NCI-H2227 (cell line): ENCODE measurements at regions not wholly inside any gene's neighbourhood (a gene's known extent, or its start where the extent isn't known, plus 50 kb on each side); places are given as distances from the start of the nearest gene placed in this dataset.

Experiments used
- DNase-seq: peaks from one replicate; lab custom pipeline; 2025; ENCODE audit not compliant: unreplicated experiment; lab: John Stamatoyannopoulos, UW

DNA sequence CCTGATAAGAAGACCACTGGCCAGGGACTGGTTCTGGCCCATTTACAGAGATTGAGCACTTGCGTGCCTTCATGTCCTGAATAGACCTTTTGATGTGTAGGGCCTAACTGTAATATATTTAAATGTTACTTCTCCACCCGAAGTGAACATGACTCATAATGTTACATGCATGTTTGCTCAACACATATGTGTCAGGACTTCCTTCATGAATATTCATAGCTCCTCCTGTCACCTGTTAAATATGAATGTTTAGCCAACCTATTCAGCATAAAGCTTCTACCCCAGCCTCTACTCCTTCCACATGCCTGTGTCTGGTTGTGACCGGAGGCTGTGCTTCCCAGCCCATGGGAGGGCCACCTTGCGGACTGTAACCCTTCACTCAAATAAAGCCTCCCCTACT, 457.5 kb downstream of the IRX1 start:
- DNase-seq: no peak

DNA sequence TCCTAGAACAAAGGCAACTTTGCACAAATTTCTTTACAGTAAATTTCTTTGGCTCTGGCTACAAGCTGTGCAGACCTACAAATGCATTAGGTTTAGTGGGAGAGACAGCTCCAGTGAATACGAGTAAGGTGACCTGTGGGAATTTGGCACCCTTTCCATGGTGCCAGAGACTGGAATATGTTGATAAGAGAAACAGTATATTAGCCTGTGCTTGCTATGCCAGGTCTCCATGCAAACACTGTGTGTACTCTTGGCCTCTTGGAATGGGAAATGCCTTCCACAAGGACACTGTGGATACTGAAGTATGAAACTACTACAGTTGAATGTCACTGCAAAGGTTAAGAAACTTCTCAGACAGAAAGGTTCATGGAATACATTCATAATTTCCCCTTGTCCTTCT, 458.5 kb downstream of the IRX1 start:
- DNase-seq: no peak

DNA sequence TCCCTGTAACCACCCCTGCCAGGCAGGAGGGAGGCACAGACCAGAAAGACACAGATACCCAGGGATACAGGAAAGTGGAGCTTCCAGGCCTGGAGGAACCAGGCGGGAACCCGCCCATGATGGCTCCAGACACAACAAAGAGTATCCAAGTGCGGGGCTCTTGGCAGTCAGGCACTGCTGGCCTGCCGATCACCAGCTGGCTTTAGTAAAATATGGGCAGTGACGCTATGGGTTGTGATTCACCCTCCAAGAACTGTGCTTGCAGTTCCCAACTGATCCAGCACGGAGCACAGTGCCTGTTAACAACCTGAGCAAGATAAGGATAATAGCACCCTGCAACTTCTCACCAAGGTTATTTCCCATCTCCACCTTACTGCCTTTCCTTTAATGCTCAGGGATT, 463.3 kb downstream of the IRX1 start:
- no peak for DNase-seq

DNA sequence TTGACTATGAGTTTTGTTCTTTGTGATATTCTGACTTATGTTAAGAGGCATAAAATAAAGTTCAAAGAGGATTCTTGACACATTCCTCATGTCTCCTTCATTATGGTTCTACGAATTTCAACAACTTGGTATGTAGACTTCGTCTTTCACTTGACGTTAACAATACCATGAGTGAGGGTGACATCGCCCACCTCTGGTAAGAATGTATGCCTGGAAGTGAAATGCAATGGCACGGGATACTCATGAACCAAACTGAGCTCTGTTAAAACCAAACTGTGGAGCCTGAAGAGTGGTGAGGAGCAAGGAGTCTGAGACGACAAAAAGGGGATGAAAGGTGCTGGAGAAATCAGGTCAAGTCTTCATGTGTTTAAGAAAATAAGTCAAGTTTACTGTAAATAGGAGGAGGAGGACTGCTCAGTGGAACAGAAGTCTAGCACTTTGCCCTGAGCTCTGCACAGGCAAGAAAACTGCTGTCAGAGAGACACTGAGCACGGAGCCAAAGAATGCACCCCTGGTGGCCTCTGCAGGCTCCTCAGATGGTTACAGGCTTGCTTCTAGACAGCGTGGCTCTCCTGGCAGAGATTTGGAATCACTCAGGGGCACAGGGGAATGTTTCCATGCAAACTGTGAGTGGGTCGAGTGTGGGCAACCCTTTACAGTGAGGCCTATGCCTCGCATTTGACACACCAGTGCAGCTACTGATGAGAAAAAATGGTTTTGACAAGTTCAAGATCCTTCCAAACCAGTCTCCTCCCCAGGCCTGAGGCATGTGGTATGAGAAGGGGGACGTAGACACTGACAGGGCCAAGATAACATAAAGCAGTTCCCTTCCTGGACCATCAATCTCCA, 470.1 kb downstream of the IRX1 start:
- DNase-seq: no peak

DNA sequence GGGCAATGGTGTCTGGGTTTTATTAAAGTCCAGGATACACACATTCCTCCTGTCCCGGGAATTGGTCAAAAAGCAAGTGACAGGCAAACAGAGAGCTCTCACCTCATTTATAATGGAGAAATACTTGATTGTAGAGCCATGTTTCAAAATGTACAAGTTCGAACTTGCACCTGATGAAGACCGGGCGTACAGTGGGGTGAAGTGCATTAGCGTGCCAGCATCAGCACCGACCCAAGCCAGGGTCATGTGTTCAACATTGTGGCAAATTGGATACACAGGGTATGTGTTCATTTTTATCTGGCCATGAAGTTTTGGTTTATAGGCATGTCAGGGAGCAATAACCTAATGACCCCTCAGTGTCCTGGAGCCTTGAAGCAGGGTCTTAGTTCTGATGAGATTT, 472.5 kb downstream of the IRX1 start:
- DNase-seq: no peak

DNA sequence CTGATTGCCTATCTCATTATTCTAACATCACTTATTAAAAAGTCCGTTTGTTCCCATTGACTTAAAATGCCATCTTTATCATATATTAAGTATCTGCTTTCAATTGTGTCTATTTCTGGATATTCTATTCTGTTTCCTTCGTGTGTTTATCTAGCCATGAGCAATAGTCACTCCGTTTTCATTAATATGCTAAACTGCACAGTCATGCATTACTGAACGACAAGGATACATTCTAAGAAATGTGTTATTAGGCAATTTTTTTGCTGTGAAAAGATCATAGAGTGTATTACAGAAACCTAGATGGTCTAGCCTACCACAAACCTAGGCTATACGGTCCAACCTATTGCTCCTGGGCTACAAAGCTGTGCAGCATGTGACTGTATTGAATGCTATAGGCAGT, 482.9 kb downstream of the IRX1 start:
- no peak for DNase-seq

DNA sequence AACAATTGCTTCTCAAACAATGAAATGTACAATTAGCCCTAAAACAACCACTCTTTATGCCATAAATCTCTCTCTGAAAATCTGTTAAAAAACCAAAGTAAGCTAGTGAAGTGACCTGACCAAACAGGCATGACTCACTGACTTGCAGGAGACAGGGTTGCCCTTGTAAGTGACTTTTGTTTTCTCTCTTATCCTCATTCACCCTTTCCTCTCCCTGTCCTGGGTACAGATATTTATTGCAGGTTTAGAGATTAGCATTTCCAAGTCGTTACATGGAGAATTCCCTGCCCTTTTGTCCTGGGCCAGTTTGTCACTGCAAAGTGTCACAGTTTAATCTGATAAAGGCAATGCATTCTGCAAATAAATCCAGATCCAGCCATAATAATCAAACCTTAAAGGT, 484.2 kb downstream of the IRX1 start:
- DNase-seq: no peak

DNA sequence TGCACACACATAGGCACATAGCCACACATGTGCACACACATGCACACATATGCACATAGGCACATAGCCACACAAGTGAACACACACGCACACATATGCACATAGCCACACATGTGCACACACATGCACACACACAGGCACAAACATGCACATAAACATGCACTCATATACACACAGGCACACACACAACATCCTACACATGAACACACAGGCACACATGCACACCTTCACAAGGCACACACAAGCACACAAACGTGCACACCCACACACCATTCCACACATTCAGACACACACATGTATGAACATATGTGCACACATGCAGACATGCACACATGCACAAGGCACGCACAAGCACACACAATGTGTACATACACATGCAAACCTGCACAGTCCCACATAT, 484.7 kb downstream of the IRX1 start:
- DNase-seq: no peak

DNA sequence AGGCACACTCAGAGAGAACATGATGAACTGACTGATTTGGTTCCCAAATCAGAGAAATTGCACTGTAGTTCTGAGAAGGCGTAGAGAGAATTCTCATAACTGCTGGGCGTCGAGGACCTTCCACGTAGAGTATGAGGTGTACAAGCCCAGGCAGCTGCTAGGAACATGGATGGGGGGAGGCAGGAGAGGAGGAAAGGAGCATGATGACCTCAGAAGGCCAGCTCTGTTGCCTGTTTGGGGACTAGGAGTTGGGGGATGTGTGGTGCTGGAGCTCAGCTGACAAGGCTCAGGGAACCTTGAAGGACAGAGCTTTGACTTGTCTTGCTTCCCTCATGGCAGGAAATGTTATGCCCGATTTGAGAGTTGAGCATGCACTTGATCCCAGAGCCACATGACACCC, 485.4 kb downstream of the IRX1 start:
- no peak for DNase-seq

DNA sequence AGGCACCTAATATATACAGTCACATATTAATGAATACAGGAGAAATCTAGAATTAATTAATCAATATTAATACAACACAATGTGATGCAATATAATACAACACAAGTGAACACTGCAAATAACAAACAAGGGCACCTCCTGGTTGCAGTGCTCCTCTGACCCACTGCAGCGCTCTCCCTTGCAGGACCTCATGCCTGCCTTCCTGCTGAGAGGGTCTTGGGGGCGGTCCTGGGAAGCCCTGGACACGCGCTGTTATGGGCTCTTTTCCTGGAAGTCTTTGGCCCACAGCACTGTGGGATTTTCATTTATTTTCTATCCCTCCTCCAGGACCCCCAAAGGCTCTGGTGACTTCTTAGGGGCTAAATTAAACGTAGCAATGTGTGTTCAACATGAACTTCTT, 485.8 kb downstream of the IRX1 start:
- no peak for DNase-seq

DNA sequence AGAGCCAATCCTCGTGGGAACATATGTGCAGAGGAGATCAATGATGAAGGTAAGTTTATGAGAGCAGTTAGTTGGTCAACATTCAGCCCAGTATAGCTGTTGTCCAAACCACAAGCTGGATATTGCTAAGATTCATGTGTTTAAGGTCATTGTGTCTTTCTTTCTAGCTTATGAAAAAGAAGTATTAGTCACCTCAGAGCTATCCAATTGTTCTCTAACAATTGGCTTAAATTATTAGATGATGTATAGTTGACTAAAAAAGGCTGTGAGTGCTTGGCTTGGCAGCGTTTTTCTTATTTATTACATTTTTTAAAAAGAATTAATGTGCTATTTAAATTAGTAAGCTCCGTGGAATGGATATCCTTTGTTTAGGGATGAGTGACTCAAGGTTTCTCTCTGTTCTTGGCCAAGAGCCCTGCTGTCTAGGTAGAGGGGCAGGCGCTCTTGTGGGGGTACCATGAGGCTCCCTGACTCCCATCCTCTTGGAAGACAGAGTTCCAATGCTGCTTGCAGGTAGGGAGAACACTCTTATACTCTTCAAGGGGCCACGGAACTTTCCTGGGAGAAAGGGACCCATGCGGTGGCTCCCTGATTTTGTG, 487.4 kb downstream of the IRX1 start:
- DNase-seq: no peak

DNA sequence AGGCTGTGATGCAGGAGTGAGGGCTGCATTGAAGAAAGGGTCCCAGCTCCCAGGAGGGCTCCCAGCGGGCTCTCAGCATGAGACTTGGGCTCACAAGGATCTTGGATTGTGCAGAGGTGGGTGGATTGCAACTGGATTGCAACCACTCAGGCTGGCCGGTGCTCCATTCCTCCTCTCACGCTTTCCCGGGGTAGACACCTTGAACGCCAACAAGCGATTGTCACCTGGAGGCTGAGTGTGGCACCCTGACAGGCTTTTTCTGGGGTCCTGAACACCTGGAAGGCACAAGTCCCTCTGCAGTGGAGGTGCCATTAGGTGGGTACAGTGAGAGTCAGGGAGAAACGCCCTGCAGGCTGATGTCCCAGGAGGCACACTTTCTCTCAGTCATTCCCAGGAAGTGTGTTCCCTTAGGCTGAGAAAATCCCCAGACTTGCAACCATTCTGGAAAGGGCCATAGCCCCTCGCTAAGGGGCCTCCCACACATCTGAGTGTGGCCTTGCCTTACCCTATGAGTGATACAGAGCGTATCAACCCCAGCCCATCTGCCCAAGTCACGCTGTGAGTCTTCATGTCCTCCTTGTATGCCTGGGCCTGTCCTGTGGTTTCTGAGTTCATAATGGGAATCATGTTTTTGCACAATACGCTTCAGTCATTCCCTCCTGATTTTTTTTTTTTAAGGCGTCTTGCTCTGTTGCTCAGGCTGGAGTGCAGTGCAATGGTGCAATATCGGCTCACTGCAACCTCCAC, 488.1 kb downstream of the IRX1 start:
- no peak for DNase-seq

DNA sequence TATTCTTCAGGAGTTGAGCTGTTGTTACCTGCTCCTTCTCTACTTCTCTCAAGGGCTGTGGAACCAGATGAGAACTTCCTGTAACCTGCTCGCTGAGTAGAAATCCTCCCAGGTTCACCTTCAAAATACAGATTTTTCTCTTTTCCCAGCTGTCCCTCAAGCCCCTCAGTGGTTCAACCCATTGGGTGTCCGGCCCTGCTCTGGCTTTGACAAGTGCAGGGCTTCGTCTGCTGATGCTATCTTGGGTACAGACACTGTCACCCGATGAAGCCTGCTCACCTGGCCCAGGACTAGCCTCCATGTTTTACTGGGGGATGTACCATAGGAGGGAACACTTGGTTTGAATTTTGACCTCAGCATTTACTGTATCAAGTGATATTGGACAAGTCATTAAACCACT, 490.4 kb downstream of the IRX1 start:
- no peak for DNase-seq

DNA sequence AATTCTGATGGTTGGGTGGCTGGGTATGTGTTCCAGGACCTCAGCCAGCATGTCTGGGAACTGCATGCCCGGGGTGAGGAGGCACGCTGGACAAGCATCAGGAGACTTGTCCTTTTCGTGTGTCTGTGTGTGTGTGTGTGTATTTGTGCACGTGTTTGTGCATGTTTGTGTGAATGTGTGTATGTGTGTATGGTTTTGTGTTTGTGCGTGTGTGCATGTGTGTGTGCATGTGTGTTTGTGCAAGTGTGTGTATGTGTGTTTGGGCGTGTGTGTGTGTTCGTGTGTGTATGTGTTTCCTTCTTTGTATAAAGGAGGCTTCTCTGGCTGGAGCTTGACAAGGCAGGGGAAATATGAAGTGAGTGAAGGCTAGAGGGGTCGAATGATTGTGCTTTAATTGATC, 491.5 kb downstream of the IRX1 start:
- DNase-seq: no peak

DNA sequence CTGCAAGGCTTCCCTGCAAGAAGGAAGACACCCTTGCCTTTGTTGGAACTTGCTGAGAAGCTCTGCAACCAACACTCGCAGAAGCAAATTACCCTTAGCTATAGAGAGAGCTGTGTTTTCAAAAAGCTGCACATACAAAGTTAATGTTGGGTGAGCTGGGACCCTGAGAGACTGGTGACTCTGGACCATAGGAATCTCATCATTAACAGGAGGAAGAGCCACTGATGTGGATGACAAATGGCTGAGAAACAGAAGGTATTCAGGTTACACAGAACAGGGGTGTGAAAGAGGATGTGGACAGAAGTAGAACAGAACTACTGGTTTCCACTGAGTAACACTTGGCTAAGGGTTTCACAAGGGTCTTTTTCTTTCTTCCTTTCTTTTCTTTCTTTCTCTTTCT, 493.5 kb downstream of the IRX1 start:
- no peak for DNase-seq

DNA sequence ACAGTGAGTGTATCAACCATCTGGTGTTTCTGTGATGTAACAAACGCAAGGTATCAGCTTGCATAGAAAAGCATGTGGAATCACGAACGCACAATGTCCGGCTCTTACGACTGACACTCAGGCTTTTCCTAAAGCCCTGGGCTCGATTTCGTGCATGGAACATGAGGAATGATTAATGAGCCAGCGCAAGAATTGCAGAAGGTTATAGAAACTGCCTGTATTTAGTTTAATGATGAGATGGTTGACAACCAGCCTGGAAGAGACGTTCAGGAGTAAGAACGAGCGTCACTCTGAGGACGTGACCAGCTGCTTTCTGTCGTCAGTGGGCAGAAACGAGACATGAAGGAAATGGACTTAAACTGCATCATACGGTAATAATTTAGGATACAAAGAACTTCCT, 497.6 kb downstream of the IRX1 start:
- no peak for DNase-seq

DNA sequence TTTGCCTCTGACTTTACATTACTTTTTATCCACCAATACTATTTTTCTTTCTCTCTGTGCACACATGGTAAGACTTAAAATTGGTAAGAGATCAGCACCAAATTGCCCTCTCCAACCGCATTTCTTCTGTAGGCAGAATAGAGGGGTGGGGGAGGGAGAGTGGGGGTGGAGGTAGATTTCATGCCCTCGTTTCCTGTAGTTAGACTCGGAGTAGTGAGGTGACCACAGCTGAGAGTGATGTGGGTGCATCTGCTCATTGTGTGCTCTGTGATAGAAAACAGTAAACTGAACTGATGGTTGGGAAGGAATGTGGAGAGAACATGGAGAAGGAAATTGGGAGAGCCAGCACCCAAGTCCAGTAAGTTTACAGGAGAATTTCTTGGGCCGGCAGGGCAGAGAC, 498.3 kb downstream of the IRX1 start:
- DNase-seq: no peak

DNA sequence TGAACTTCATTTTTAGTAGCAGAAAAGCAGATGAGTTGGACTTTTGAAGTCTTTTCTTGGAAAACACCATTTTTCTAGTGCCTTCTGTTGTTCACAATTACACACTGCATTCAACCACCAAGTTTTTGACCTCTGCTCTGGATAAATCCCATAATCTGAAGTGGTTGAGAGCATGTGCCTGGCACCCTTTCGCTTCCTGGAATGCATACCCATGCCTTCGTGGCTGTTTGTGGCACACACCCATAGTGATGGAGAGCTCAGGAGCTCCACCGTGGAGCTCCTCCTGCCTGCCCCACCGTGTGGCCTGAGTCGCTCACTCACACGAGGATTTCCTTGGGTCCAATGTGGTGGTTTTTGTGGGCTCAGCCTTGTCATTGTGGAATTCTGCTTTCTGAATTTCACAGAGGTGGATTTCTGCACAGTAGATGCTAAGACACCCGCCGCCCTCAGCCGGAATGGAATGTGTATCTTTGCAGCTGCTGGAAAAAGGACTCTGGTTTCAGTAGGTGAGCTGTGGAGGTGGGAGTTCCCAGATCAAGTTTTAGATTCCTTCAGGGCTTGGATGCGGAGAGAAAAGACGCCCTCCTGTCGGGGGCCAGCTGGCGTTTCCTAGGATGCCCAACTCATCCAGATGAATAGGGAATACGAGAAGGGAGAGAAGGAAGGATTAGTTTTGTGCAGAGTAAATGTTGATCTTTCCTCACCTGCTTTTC, 500.4 kb downstream of the IRX1 start:
- DNase-seq: no peak

DNA sequence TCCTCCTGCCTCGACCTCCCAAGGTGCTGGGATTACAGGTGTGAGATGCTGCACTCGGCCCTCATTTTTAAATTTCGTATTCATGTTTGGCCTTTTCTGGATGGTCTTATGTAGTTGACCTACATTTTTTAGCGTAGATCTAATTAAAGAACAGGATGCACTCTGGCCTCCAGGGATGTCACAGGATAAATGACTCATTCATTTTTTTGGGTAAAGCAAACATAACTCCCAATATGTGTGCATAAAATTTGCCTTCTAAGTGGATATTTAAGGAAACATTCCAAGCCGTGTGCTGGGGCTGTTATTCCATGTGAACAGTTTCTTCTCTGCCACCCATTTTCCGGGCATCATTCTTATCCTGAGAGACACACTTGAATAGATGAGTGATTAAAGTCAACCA, 501.6 kb downstream of the IRX1 start:
- DNase-seq: no peak

DNA sequence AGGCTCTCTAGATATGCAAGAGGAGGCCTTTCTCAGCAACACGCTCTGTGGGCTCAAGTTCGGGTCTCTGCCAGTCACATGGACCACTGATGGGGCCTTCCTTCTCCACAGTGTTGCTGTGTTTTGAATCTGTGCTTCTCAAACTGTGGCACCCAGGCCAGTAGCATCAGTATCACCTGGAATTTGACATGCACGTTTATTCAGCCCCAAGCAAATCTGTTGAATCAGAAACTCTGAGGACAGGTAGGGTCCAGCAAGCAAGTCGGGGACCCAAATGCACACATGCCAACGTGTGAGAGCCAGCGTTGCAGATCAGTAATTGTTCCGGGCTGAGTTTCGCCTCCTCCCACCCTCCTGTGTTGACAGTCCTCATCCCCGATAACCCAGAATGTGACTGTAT, 502.6 kb downstream of the IRX1 start:
- DNase-seq: no peak

DNA sequence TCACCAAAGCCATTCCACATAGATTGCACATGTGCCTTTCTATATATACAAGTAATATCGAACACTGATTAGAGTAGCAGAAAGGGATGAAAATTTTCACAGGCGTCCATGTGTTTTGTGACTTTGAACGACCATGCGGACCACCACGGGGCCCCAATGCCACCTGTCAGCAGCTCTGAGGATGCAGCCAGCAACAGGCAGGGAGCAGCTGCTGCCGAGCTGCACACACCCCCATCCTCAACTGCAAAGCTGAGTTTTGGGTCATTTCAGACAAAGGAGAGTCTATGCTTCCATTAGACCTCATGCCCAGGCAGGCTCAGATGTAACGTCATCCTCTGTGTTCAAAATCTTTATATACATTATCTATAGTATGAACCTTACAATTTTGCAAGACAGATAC, 503.8 kb downstream of the IRX1 start:
- DNase-seq: no peak

DNA sequence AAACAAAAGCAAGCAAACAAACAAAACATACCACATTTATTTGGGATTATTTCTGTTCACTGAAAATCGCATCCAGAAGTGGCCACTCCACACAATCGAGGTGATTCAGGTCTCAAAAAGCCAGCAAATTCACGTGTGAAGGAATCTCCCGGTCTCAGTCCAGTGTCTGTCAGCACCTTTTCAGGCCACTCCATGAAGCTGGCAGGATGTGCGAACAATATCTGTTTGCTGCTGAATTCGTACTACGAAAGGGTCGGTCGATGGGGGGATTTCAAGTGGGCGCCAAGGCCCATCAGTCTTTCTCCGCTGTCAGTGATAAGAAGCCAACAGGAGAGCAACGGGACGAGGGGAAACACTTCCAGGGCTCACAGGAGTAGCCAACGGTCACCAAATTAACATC, 505.1 kb downstream of the IRX1 start:
- no peak for DNase-seq
